Stimulated activated CD8-positive, alpha-beta memory T cell treated with anti-CD3 and anti-CD28 coated beads, Interleukin-7, amount 100 ng/mL, for 4 hours (primary cell): ENCODE measurements at regions not wholly inside any gene's neighbourhood (a gene's known extent, or its start where the extent isn't known, plus 50 kb on each side); places are given as distances from the start of the nearest gene placed in this dataset.
"Not testable (repeated sequence)": the region's sequence is repeated elsewhere in the genome, so short reads cannot be mapped to it uniquely, and the experiment has no call there.

Experiments used
- DNase-seq, 2 donors: peaks; one replicate each; pipeline ENCODE4 v3.0.0-alpha.2; 2020; ENCODE audit warnings: low read depth in 2 of 2

DNA sequence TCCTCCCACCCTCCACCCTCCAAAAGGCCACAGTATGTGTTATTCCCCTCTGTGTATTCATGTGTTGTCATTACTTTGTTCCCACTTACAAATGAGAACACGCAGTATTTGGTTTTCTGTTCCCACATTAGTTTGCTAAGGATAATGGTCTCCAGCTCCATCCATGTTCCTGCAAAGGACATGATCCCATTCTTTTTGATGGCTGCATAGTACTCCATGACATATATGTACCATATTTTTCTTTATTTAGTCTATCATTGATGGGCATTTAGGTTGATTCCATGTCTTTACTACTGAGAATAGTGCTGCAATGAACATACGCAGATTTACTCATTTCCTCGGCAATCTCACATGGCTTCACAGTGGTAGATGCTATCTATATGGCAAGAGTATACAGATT is 453.6 kb upstream of the CFAP20DC start:
- no peak for DNase-seq

DNA sequence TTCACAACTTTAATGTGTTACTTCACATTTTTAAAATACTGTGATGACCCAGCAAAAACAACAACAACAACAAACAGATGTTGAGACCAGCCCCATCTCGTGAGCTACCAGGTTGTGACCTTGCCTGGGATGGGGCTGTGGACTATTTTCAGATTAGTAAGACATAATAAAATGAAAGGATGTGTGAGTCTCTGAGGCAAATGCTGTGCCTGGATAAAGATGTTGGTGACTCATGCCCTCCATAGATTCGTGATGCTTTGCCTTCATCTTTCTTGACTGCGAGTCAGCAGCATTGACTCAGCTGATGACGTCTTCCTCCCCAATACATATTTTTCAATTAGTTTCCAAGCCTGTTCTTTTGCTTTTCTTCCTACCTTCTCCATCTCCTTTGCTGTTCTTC is 453.0 kb upstream of the CFAP20DC start:
- DNase-seq, result peak; percentile 12

DNA sequence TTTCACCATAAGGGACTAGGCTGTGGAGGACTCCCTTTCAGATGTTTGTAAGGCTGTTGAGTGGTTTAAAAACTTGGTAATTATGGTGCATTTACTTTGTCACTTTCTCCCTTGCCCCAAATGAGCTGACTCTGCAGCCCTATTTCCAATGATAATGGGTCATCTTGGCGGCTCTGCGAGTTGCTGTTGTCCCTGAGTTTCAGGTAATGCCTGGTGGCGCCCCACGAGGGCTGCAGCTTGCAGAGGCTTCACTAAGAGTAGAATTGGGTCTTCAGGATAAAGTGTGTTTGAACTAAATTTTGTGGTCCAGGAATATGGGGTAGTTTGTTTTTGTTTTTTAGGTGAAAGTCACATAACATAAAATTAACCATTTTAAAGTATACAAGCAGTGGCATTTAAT is 450.1 kb upstream of the CFAP20DC start:
- no peak for DNase-seq

DNA sequence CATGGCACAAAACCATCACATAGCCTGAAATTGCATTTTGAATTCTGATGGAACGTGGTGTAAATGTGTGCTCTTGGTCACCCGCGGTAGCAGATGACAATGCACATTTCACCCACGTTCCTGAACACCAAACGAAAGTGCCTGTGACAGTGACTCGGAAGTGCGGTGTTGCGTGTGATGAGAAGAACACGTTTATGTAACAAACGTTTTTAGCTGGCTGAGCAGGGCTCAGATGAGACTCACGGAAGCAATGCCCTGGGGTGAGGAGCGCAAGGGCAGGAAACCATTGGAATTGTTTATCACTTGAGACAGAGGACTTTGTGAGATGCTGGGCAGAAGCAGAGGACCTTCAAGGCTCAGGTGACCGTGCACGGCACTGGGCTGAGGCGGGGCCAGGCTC is 449.2 kb upstream of the CFAP20DC start:
- no peak for DNase-seq

DNA sequence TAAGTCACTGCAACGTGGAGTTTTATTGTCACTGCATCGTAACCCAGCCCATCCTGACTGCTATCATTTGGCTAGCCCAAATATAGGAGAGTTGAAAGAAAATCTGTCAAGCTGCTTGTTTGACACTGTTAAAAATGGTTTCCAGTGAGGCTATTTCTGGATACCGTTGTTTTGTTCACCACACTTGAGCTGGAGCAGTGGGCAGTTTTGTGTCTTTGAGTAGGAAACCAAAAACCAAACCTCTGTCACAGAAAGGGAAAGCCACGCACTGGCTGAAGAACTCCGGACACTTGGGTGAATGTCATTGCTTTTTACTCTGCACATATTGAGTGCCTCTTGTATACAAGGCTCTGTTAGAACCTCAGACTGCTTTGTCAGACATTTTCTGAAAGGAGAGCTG is 446.4 kb upstream of the CFAP20DC start:
- no peak for DNase-seq

DNA sequence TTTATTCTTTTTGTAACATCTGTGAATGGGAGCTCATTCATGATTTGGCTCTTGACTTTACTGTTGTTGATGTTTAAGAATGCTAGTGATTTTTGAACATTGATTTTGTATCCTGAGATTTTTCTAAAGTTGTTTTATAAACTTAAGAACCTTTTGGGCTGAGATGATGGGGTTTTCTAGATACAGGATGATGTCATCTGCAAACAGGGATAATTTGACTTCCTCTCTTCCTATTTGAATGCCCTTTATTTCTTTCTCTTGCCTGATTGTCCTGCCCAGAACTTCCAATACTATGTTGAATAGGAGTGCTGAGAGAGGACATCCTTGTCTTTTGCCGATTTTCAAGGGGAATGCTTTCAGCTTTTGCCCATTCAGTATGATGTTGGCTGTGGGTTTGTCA is 445.1 kb upstream of the CFAP20DC start:
- not testable (repeated sequence) for DNase-seq

DNA sequence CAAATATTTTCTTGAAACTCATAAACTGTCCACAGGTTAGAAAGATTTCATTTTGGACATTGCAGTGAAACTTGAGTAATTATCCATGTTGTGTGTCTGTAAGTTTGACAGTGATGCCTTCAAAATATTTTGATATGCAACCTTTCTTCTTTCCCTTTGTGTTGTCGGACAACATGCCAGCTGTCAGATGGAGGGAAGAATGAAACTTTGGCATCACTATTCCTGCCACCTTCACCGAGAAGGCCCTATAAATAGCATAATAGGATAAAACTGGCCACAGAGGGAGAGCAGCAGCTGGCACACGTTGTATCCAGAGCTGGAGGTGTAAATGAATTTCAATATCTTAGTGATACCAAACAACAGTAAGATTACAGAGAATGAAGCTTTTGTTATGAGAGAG is 436.7 kb upstream of the CFAP20DC start:
- DNase-seq, result no peak

DNA sequence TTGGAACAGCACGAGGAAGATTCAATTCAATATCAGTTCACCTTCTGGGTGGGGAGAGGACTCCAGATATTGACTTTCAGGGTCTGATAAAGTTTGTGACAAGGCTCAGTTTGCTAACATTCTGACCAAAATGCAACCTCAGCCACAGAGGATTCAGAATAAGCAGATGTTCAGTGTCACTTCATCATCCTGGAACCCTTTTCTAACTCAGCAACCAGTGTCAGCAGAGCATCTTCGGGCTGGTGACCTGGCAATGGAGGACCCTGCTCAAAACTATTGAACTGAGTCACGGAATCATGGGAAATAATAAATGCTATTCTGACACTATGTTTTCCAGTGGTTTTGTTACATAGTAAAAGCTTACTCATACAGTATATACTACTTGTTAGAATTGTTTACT is 433.4 kb upstream of the CFAP20DC start:
- no peak for DNase-seq

DNA sequence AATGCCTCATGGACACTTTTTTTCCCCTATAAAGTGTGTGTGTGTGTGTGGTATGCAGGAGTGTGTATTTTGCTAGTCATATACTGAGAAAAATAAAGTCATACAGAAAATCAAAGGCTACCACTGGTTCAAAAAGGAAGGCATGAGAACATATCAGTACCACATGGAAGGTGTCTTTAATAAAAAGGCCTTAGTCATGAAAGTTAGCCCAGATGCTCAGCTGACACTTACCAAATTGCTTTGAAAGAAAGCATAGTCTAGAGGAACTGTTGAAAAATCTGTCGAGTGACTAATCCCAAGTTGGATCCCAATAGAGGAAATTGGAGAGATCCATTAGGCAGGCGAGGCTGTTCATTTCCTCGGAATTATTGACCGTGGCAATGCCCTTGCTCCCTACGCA is 432.9 kb upstream of the CFAP20DC start:
- no peak for DNase-seq

DNA sequence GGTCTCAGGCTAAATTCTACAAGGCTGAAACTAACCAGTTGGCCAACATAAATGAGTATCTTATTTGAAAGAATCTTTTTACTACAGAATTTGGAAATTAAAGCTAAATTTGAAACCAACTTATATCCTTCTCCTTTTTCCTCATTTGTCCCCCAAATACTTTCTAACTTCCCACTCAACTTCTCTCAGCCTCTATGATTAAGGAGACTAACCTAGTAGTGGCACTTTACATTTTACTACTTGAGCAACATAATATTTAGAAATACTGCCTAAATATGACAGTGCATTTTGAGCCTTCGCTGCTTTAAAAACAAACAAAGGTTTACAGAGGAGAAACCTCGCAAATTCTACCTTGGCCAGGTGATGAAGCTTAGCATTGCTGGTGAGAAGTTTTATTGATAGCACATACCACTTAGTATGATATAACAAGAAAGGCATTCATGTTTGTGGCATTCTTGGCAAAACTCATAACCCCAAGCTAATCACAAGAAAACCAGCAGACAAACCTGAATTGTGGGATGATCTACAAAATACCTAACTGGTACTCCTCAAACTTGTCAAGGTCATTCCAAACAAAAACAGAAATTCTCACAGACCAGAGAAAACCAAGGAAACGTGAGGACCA is 432.1 kb upstream of the CFAP20DC start:
- DNase-seq, result no peak

DNA sequence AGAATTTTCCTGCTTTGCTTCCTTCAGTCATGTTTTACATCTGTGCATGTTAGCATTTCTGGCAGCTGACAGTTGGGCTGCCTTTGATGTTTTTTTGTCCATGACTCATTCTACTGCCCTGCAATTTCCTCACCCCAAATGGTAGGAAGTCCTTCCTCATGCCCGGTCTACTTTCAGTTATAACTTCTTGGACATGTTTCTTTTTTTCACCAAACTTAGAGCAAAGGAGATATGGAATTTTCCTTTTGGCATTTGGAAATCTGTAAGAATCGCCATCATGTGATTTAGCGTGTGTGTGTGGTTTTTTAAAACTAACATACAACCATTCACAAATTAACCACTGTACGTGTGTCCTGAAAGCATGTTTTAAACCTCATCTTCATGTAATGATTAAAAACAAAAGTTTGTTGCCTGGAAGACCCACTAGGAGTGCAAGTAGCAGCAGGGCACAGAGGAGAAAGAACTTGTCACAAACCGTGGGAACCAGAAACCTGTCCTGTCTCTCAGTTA is 430.7 kb upstream of the CFAP20DC start:
- DNase-seq, result no peak

DNA sequence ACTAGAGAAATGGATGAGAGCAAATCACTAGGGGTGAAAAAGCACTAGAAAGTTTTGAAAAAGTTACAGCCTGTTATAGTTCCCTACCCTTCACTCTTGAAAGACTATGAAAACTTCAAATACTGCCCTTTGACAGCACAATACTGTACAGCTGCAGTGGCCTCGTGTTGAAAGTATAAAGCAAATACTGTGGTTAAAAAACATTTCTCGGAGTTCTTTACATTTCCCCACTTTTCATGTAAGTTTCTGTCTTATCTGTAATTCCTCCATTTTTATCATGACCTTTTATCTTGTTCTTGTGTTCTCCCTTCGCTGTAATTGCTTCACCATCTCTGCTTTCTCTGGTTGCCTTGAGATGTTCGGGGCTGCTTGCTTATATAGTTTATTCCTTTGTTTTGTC is 423.8 kb upstream of the CFAP20DC start:
- DNase-seq, result no peak

DNA sequence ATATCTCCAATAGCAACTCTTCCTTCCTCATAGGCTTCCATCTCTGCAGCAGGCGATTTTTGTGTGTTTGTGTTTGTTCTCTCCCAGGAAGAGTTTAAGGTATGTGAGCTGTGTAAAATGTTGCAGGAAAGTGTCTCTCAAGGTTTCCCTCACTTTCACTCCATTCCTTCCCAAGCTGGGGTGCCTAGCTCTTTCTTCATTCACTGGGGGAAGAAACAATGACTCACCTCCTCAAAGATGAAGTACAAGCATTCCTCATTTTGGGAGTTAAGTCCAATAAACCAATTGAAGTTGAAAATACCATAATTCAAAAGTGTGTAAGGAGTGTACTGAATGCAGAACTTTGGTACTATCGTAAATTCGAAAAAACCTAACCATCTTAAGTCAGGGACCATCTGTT is 422.7 kb upstream of the CFAP20DC start:
- no peak for DNase-seq

DNA sequence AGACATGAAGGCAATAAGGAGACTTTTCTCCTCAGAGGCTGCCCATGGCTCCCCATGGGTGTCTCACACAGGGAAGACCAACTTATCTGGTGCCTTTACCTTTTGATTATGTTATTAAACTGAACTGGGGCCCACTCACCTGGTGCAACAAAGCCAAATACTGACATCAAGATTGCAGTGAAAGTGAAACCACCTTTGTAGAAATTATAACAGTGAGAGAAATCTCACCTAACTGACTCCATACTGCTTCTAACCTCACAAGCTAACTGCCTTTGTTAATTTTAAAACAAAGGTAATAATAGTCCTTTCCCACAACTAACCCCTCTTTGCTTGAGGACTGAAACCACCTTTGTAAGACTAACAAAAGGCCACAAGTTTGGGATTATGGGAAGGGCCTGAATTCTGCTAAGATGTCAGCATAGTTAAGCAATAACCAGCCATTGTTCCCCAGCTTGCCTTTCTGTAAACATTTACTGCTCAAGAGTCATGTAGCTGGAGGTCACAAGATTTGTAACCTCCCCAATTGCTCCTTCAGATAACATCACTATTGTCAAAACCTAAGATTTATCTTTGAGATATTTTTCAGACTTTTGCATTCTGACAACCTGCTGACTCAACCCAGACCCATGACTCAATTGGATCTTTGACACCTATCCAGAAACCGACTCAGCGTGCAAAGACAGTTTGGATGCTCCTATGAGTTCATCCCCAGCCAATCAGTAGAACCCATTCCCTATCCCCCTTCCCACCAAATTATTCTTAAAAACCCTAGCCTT is 420.3 kb upstream of the CFAP20DC start:
- DNase-seq, result no peak

DNA sequence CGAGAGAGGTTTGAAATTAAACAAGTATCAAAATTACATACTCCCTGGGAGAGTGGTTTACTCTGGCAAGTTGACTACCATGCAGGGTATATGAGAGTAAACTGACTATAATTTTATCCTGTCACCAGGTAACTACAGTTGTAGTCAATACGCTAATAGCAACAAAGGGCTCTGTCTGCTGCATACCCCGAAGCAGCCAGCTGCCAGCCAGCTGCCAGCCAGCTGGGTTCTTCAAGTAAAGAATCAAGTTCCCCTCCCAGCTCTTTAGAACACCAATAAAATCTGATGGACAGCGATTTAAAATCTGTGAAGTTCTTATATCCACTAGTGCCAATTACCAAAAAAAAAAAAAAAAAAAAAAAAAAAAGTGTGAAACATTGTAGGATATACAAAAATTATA is 417.7 kb upstream of the CFAP20DC start:
- no peak for DNase-seq

DNA sequence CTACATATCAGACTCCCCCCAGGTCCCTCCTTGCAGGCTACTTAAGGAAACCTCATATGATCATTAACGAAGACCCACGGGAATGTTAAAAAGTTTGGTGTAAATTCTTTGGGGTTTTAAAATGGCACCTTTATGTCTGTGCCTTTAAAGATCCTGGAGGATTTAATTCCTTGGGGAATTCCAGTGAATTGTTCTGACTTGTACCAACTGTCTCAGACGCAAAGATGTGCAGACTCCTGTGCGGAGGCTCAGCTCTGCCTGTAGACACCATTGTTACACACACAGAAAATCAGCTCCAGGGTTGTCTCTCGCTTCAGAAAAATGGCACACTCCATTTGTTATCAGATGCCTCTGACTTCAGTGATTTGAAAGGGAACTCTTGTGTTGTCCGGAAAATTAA is 414.4 kb upstream of the CFAP20DC start:
- DNase-seq, result no peak

DNA sequence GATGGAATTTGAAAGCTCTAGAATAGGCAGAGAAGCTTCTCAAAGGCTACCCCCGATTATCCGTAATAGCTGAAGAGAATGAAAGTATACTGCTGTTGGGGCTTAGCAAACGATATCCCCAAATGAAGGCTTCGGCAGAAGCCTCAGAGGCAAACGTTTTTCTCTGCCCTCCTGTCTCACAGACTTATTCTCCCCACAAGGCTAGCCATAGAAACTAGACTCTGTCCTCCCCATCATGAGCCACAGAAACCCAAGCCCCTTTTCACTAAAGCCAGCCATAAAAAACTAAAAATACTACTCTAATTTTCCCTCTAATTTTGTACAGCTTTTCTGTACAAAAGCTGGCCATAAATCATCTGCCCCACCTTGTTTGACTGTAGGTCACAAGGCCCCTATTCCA is 413.4 kb upstream of the CFAP20DC start:
- no peak for DNase-seq

DNA sequence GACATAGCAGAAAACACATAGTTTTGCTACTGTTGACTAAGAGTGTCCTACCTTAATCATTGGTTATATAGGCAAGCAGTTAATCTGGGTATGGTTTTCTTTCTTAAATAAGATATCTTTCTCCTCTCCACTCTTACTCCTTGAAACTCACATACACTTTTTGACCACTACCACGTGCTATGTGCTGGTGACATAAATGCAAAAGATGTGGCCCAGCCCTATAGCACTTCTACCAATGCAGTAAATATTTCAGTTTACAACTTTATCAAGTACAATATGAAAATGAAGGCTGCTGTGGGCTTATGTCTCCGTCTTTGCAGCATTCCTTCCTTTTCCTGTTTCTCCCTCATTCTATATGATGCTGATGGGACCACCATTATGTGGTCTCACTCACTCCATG is 410.2 kb upstream of the CFAP20DC start:
- DNase-seq, result no peak

DNA sequence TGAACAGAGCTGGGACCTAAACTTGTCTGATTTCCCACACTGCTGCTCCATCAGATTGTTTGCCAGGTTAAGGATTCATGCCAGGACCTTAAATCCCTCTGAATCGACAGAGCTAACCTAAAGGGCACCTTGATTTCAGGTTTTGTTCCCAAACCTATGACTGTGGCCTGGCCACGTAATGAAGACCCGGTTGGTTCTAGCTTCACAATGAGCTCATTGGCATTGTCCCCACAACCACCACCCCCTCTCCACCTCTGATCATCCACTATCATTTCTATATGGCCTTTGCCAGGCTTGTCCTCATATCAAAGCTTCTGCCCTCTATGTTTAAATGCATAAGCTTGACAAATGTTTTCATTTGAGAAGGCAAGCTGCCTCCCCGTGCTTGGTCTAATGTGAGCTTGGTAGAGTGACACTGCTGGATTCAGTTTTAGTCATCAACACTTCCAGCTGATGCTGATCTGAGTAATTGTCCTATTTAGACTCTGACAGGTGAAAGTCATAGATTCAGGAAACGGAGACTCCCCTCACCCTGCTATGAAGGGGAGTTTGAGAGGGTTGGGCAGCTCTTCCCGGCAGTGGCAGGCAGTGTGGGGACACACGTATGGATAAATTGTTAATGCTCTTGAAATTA is 407.1 kb upstream of the CFAP20DC start:
- no peak for DNase-seq

DNA sequence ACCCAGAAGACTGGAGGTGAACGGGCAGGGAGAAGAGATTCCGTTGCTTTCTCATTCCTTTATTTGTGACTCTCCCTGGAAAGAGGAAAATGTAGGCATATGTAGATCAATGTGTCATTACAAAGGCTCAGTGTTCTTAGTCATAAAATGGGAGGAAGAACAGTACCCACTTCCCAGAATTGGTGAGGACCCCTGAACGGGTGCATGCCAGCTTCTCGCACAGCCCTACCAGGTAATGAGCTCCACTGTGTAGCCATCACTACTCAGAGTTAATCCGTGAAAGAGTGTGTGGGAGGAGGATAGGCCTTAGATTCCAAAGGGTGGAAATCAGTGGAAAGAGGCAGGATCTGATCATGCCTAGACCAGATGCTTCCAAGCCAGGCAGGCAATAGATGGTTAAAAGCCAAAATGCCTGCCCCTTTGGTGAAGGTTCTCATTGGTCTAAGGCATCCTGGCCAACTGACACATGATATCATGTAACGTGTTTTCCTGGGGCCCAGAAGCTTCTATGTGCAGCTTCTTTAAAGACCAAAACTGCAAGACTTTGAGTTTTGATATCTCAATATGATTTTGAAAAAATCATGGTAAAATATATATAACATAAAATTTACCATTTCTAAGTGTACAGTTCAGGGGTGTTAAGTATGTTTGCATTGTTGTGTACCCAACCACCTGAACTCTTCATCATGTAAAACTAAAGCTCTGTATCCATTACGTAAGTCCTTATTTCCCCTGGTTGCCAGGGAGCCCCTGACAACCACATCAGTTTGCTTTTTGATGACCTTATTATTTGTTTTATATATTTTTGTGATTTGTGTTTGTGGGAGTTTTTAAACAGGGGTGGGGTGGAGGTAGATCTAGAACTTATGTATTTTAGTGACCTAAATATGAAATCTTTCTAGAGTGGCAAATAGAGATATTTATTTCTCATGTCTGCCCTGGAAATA is 402.2 kb upstream of the CFAP20DC start:
- DNase-seq, result no peak

DNA sequence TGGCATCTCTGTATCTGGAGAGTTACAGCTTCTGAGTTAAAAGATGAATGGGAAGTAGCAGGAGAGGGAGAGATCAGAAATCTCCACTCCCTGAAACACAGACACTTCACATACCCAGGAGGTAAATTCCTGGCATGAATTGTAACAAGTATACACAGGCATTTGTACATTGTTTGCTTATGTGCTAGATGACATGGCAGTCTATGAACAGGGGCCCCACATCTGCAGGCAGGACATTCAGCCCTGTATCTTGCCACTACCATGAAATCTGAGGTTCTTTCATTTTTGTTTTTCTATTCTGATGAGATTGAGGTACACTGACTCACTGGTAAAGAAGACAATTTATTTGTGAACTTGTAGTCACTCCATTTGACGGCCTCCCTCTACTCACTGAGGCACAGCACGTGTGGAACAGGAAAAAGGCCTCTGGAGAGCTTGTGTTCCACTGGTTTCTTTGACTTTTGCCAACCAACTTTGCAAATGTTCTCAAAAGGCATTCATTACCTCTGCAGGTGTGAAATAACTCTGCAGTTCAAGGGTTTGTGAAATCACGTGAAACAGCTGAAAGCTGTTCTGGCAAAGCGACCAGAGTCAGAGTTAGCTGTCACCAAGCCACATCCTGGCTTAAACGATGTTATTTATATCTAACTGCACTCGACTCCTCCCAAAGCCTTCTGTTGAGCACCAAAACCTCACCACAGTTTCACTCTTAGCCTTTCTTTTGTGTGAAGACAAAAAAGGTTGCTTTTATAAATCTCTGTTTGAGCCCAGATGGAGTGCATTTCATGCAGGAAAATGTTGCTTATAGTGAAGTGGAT is 401.3 kb upstream of the CFAP20DC start:
- DNase-seq, result peak; percentile 35 to 42
